ENCODE measurements at regions not wholly inside any gene's neighbourhood (a gene's known extent, or its start where the extent isn't known, plus 50 kb on each side); places are given as distances from the start of the nearest gene placed in this dataset.

DNA sequence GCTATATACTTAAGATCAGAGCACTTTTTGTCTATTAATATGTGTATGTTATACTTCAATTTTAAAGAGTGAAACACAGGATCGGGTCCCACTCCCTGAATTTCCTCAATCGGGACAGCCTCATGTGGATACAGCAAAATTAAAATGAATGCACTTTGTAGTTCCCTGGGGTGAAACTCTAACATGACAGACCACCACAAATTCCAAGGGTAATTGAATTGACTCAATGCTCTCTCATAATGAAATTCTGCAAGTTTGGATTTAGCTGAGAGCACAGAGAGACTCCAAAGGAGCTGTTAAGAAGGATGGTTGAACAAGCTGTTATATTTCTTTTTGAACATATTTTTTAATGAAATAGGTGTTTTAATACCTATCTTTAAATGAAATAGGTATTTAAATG lies 413.6 kb downstream of the GXYLT1 start:
- TF ChIP-seq, protein P1, sequence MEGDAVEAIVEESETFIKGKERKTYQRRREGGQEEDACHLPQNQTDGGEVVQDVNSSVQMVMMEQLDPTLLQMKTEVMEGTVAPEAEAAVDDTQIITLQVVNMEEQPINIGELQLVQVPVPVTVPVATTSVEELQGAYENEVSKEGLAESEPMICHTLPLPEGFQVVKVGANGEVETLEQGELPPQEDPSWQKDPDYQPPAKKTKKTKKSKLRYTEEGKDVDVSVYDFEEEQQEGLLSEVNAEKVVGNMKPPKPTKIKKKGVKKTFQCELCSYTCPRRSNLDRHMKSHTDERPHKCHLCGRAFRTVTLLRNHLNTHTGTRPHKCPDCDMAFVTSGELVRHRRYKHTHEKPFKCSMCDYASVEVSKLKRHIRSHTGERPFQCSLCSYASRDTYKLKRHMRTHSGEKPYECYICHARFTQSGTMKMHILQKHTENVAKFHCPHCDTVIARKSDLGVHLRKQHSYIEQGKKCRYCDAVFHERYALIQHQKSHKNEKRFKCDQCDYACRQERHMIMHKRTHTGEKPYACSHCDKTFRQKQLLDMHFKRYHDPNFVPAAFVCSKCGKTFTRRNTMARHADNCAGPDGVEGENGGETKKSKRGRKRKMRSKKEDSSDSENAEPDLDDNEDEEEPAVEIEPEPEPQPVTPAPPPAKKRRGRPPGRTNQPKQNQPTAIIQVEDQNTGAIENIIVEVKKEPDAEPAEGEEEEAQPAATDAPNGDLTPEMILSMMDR (conservative IDR thresholded peaks at IDR 0.05): no peak
- no peak for DNase-seq (ENCODE audit: extremely low spot score, unreplicated experiment)
- H3K9me3 Mint-ChIP-seq: no peaks in the 10 kb centered on the region
- no peak overlapping the region for H3K27ac Mint-ChIP-seq
- no peak overlapping the region for H3K4me3 Mint-ChIP-seq
- H3K27me3 Mint-ChIP-seq: no peaks in the 10 kb centered on the region
- H3K36me3 Mint-ChIP-seq: no peaks in the 10 kb centered on the region
- H3K4me1 Mint-ChIP-seq (ENCODE audit: unreplicated experiment): no peaks in the 10 kb centered on the region

DNA sequence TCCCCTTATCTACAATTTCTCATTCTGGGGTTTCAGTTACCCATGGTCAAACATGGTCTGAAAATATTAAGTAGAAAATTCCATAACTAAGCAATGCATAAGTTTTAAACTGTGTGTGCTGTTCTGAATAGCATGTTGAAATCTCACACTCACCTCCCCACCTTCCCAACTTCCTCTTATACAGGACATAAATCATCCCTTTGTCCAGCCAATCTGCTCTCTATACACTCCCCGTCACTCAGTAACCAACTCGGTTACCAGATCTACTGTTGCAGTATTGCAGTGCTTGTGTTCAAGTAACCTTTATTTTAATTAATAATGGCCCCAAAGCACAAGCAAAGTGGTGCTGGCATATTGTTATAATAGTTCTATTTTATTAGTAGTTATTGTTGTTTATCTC lies 420.5 kb downstream of the GXYLT1 start:
- Mint-ChIP-seq H3K27ac (no peak overlapping the region), H3K4me3 (no peak overlapping the region), H3K36me3 (no peaks in the 10 kb centered on the region), H3K9me3 (no peaks in the 10 kb centered on the region), H3K4me1 (ENCODE audit: unreplicated experiment) (no peaks in the 10 kb centered on the region), H3K27me3 (no peaks in the 10 kb centered on the region)
- TF ChIP-seq, protein P1 (conservative IDR thresholded peaks at IDR 0.05): no peak
- DNase-seq (ENCODE audit: extremely low spot score, unreplicated experiment): no peak

DNA sequence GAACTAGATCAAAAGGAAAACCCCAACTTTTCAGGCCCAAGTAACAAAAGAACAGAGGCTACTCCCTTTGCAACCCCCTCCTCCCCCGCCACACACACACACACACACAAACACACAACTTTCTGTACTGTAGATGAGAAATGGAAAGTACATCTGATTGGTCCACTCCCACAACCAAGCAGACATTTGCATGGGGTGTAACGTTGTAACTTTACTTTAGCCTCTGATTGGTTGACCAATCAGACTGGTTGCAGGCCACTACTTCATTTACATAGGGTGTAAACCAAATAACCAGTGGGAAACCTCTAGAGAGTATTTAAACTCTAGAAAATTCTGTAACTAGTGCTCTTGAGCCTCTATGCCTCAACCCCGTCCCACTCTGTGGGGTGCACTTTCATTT lies 425.5 kb downstream of the GXYLT1 start:
- no peak overlapping the region for H3K27ac Mint-ChIP-seq
- peaks cover 8% of the 10 kb centered on the region for H3K4me1 Mint-ChIP-seq (ENCODE audit: unreplicated experiment)
- no peak overlapping the region for H3K4me3 Mint-ChIP-seq
- DNase-seq (ENCODE audit: extremely low spot score, unreplicated experiment): no peak
- H3K9me3 Mint-ChIP-seq: no peaks in the 10 kb centered on the region
- H3K27me3 Mint-ChIP-seq: no peaks in the 10 kb centered on the region
- TF ChIP-seq, protein P1 (conservative IDR thresholded peaks at IDR 0.05): no peak
- no peaks in the 10 kb centered on the region for H3K36me3 Mint-ChIP-seq

DNA sequence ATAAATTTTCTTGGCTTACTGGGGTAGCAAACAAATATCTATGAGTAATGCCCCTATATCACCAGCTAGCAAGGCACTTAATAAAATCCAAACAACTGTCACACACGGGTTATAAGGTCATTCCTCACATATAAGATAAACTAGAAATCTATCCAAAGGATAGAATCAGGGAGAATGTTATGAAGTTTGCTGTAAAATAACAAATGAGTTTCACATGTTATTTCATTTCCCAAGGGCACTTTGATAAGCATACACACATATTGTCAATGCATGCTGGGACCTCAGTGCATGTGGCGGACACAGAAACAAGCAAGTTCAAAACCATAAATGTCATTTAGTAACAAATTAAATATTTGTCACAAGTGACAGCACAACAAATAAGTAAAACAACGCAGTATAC lies 429.4 kb downstream of the GXYLT1 start:
- TF ChIP-seq, protein P1 (conservative IDR thresholded peaks at IDR 0.05): no peak
- no peak overlapping the region for H3K27ac Mint-ChIP-seq
- H3K4me1 Mint-ChIP-seq (ENCODE audit: unreplicated experiment): peaks cover 8% of the 10 kb centered on the region
- DNase-seq (ENCODE audit: extremely low spot score, unreplicated experiment): no peak
- H3K27me3 Mint-ChIP-seq: no peaks in the 10 kb centered on the region
- H3K4me3 Mint-ChIP-seq: no peak overlapping the region
- H3K9me3 Mint-ChIP-seq: peaks cover 3% of the 10 kb centered on the region
- H3K36me3 Mint-ChIP-seq: no peaks in the 10 kb centered on the region

DNA sequence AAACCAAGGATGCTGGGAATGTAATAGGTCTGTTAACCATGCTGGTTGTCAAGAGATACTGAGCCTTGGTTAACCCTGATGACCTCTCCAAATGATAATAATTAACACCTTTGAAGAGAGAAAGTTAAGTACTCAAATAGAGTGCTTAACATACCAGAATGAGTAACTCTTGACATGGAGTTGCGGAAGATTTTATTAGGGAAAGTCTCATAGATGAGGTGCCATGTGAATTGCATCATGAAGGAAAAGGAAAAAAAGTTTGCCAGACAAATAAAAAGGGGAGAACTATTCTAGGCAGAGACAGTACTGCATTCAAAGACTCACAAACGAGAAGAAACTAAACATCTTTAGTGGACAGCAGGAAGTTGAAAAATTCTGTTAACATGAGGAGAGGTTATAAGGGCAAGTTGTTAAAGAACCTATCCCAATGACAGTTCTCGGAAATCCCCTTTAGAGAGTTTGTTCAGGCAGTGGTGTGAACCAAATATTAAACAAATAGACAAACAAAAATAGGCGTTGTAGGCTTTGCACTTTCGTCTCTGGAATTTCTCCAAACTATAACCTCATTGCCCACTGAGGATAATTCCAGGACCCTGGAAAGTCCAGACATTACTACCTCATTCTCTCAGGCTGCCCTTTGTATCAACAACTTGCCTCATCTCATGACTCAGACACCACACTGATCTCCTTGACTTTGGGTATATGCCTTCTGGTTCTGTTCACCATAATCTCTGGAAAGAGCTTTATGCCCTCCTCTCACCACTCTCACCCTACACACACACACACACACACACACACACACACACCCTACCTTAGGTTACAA lies 435.0 kb downstream of the GXYLT1 start:
- Mint-ChIP-seq H3K36me3 (no peaks in the 10 kb centered on the region), H3K4me1 (ENCODE audit: unreplicated experiment) (peaks cover 12% of the 10 kb centered on the region), H3K4me3 (no peak overlapping the region), H3K27ac (no peak overlapping the region), H3K27me3 (no peaks in the 10 kb centered on the region), H3K9me3 (peaks cover 3% of the 10 kb centered on the region)
- no peak for DNase-seq (ENCODE audit: extremely low spot score, unreplicated experiment)
- TF ChIP-seq, protein P1 (conservative IDR thresholded peaks at IDR 0.05): no peak
